Esophagus squamous epithelium (tissue), 4 donors: ENCODE measurements at regions not wholly inside any gene's neighbourhood (a gene's known extent, or its start where the extent isn't known, plus 50 kb on each side); places are given as distances from the start of the nearest gene placed in this dataset.

Experiments used
- CTCF ChIP-seq, 6 experiments: fragments of 450-650 bp in 4 of 6; fragments of 200-600 bp in 2 of 6; sonication (generic) in 2 of 6; IDR thresholded peaks; one replicate each; pipeline ENCODE4 v1.5.1; 2016 to 2019; ENCODE audit warnings: antibody characterized with exemption in 6 of 6, mild to moderate bottlenecking in 4 of 6, moderate library complexity in 4 of 6
- POLR2A ChIP-seq, 4 donors: fragments of 450-650 bp; IDR thresholded peaks; one replicate each; pipeline ENCODE4 v1.6.1; 2017; ENCODE audit warnings: antibody characterized with exemption in 4 of 4, mild to moderate bottlenecking in 4 of 4, moderate library complexity in 3 of 4

GRCh38 chr4:181976764-181977163 lies 266.4 kb upstream of the TENM3 start:
- TF ChIP-seq POLR2A (IDR thresholded peaks at IDR 0.05) (no peak), CTCF (IDR thresholded peaks at IDR 0.05) (no peak)
